CD4-positive, alpha-beta T cell (primary cell): ENCODE measurements at regions not wholly inside any gene's neighbourhood (a gene's known extent, or its start where the extent isn't known, plus 50 kb on each side); places are given as distances from the start of the nearest gene placed in this dataset.

Experiments used
- ATAC-seq: fragments of 200-7000 bp; cut with Tn5 transposase; one replicate; pipeline ENCODE4 v1.10.0; 2022; ENCODE audit warnings: mild to moderate bottlenecking; ENCODE audit not compliant: poor library complexity
- CTCF ChIA-PET: fragments of 350-600 bp; sonication (Branson Sonifier 250); formaldehyde crosslinking; loops from one replicate; lab custom pipeline; 2021; ENCODE audit warnings: antibody characterized with exemption, inconsistent platforms; lab: Charles Lee
- POLR2A ChIA-PET: fragments of 350-600 bp; sonication (Branson Sonifier 250); formaldehyde crosslinking; loops from one replicate; lab custom pipeline; 2021; ENCODE audit warnings: antibody characterized with exemption, inconsistent platforms; lab: Charles Lee
- DNase-seq, 14 experiments: peaks; one replicate each; pipeline ENCODE4 v3.0.0-alpha.2; 2013 to 2020; ENCODE audit warnings: mixed read lengths in 2 of 14
- H3K27ac ChIP-seq, 2 donors: one replicate each; pipeline versions ENCODE4 v1.5.1 to v1.7.0; 2013; ENCODE audit warnings: low read length in 2 of 2, low read depth in 1 of 2, mild to moderate bottlenecking in 1 of 2
- H3K27me3 ChIP-seq, 2 experiments: 1 replicate in 1 of 2; 2 replicates in 1 of 2; pipeline versions ENCODE4 v1.6.1 to v1.7.0; 2013; ENCODE audit warnings: low read length in 2 of 2, control low read depth in 1 of 2, mild to moderate bottlenecking in 1 of 2, moderate library complexity in 1 of 2; ENCODE audit not compliant: insufficient read depth in 2 of 2, control insufficient read depth in 1 of 2
- H3K36me3 ChIP-seq: one replicate; pipeline ENCODE4 v1.6.1; 2013; ENCODE audit warnings: low read length, control low read depth; ENCODE audit not compliant: insufficient read depth
- H3K4me1 ChIP-seq: one replicate; pipeline ENCODE4 v1.6.1; 2013; ENCODE audit warnings: low read length, control low read depth; ENCODE audit not compliant: insufficient read depth
- H3K4me3 ChIP-seq: one replicate; pipeline ENCODE4 v1.5.1; 2013; ENCODE audit warnings: mild to moderate bottlenecking, low read length, moderate library complexity
- H3K9me3 ChIP-seq, 2 experiments: 1 replicate in 1 of 2; 2 replicates in 1 of 2; pipeline versions ENCODE4 v1.6.1 to v1.7.0; 2013; ENCODE audit warnings: low read length in 2 of 2, mild to moderate bottlenecking in 2 of 2, control low read depth in 1 of 2, moderate library complexity in 1 of 2; ENCODE audit not compliant: control insufficient read depth in 1 of 2, insufficient read depth in 1 of 2
- H3K27ac Mint-ChIP-seq: one replicate; pipeline ENCODE4 v1.8.0; 2020; ENCODE audit warnings: mixed read lengths
- H3K27me3 Mint-ChIP-seq: one replicate; pipeline ENCODE4 v1.8.0; 2021; ENCODE audit warnings: mixed read lengths
- H3K36me3 Mint-ChIP-seq: one replicate; pipeline ENCODE4 v1.8.0; 2021; ENCODE audit warnings: low read depth, mixed read lengths
- H3K4me1 Mint-ChIP-seq: one replicate; pipeline ENCODE4 v1.8.0; 2021; ENCODE audit warnings: low read depth, mixed read lengths
- H3K4me3 Mint-ChIP-seq: one replicate; pipeline ENCODE4 v1.8.0; 2020; ENCODE audit warnings: mild to moderate bottlenecking, mixed read lengths
- H3K9me3 Mint-ChIP-seq: one replicate; pipeline ENCODE4 v1.8.0; 2020; ENCODE audit warnings: mixed read lengths
- CTCF ChIP-seq: fragments of 200-600 bp; IDR thresholded peaks from one replicate; pipeline ENCODE4 v1.8.0; 2022; ENCODE audit warnings: antibody characterized with exemption, mild to moderate bottlenecking
- intact Hi-C, 2 experiments: fragments of 100-400 bp; cut with DNase I in 1 of 2; cut with micrococcal nuclease in 1 of 2; formaldehyde crosslinking; loops; one replicate each; pipeline versions ENCODE4 v1.15.1 to v1.9.0; 2023 to 2025; cut with DNase I, micrococcal nuclease

GRCh38 chr2:21353879-21354679 lies 230.3 kb downstream of the TDRD15 start:
- Mint-ChIP-seq H3K36me3 (no peaks in the 10 kb centered on the region), H3K9me3 (no peaks in the 10 kb centered on the region), H3K27me3 (no peaks in the 10 kb centered on the region), H3K4me1 (no peaks in the 10 kb centered on the region), H3K4me3 (no peak overlapping the region), H3K27ac (no peak overlapping the region)
- Histone ChIP-seq H3K27me3 (no peaks in the 10 kb centered on the region), H3K36me3 (no peaks in the 10 kb centered on the region), H3K4me3 (no peak overlapping the region), H3K9me3 (no peaks in the 10 kb centered on the region), H3K4me1 (no peaks in the 10 kb centered on the region), H3K27ac (no peak overlapping the region)
- ATAC-seq = no peak
- POLR2A ChIA-PET = no interaction called here
- no peak for TF ChIP-seq CTCF
- intact Hi-C loops = no loop called here
- CTCF ChIA-PET = no interaction called here
- DNase-seq = no peak

DNA sequence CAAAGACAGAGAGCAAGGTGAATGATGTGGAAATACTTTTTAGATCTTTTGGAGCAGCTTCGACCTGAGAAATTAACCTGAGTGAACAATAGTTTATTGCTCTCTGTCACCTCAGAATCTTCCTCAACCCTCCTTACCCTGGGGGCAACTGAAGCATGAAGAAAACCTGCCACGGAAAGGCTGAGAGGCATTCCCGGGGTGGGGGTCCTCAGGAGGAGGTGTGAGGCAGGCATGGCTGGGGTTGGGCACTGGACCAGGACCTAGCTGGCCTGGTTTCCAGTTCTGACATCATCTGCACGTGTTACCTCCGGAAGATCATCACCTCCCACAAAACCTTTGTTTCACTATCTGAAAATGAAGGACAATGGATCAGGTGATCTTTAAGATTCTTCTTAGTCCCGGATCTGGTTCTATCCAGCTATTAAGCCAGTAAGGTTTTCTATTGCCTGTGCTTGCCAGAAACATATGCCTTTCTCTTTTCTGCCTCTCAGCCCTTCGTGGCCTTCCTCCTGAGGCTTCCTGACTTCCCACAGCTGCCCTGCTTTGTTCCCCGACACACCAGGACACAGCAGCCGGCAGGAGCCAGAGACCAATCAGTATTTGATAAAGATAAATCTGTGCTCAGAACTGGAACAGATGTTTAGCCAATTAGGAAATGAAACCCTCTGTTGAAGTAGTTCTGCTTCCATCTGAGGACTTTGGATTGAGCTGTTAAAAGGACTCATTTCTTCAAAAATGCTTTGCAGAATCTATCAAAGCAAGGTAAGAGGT lies 232.5 kb downstream of the TDRD15 start:
- intact Hi-C loops = no loop called here
- H3K27me3 Mint-ChIP-seq = no peaks in the 10 kb centered on the region

GRCh38 chr2:21356857-21357255 lies 233.1 kb downstream of the TDRD15 start:
- H3K27me3 Mint-ChIP-seq = no peaks in the 10 kb centered on the region
- no peaks in the 10 kb centered on the region for H3K9me3 ChIP-seq
- ATAC-seq (no peak), DNase-seq (no peak)
- H3K4me3 ChIP-seq = no peak overlapping the region
- H3K4me1 ChIP-seq = no peaks in the 10 kb centered on the region
- intact Hi-C loops = no loop called here
- H3K4me1 Mint-ChIP-seq = no peaks in the 10 kb centered on the region
- no peak overlapping the region for H3K27ac ChIP-seq
- CTCF ChIA-PET = no interaction called here
- POLR2A ChIA-PET = no interaction called here
- no peaks in the 10 kb centered on the region for H3K36me3 ChIP-seq
- H3K36me3 Mint-ChIP-seq = no peaks in the 10 kb centered on the region
- no peak overlapping the region for H3K4me3 Mint-ChIP-seq
- H3K27ac Mint-ChIP-seq = no peak overlapping the region
- H3K9me3 Mint-ChIP-seq = no peaks in the 10 kb centered on the region
- TF ChIP-seq CTCF = no peak
- no peaks in the 10 kb centered on the region for H3K27me3 ChIP-seq

More for the DNA sequence above, 232.5 kb downstream of the TDRD15 start:
- ChIA-PET POLR2A (no interaction called here), CTCF (no interaction called here)
- no peaks in the 10 kb centered on the region for H3K36me3 ChIP-seq
- H3K4me3 ChIP-seq = no peak overlapping the region
- H3K9me3 Mint-ChIP-seq = no peaks in the 10 kb centered on the region
- no peaks in the 10 kb centered on the region for H3K36me3 Mint-ChIP-seq
- no peaks in the 10 kb centered on the region for H3K4me1 Mint-ChIP-seq
- DNase-seq = no peak
- no peak for ATAC-seq
- no peaks in the 10 kb centered on the region for H3K4me1 ChIP-seq
- TF ChIP-seq CTCF = no peak
- H3K27ac ChIP-seq = no peak overlapping the region
- no peak overlapping the region for H3K4me3 Mint-ChIP-seq
- H3K9me3 ChIP-seq = no peaks in the 10 kb centered on the region
- no peak overlapping the region for H3K27ac Mint-ChIP-seq
- H3K27me3 ChIP-seq = no peaks in the 10 kb centered on the region
